ENCODE measurements at regions not wholly inside any gene's neighbourhood (a gene's known extent, or its start where the extent isn't known, plus 50 kb on each side); places are given as distances from the start of the nearest gene placed in this dataset.
"Not testable (repeated sequence)": the region's sequence is repeated elsewhere in the genome, so short reads cannot be mapped to it uniquely, and the experiment has no call there.

GRCh38 chr11:71730748-71731147 is 102.3 kb upstream of the DEFB108B start:
- not testable (repeated sequence) for TF ChIP-seq CTCF (IDR thresholded peaks at IDR 0.05); POLR2AphosphoS5 (IDR thresholded peaks at IDR 0.05; ENCODE audit: low read depth, low read length)

Measured in Panc1 (cell line).